Ascending aorta (tissue), 2 donors: ENCODE measurements at regions not wholly inside any gene's neighbourhood (a gene's known extent, or its start where the extent isn't known, plus 50 kb on each side); places are given as distances from the start of the nearest gene placed in this dataset.

Experiments
- DNase-seq, 2 donors: peaks; one replicate each; pipeline ENCODE4 v3.0.0-alpha.2; 2019; ENCODE audit warnings: low spot score in 2 of 2
- H3K27ac ChIP-seq, 2 donors: fragments of 200-600 bp; sonication (generic); one replicate each; pipeline ENCODE4 v1.5.1; 2016 to 2017; ENCODE audit warnings: mild to moderate bottlenecking in 1 of 2
- H3K27me3 ChIP-seq: fragments of 200-600 bp; sonication (generic); one replicate; pipeline ENCODE4 v1.5.1; 2017
- H3K36me3 ChIP-seq, 2 donors: fragments of 200-600 bp; sonication (generic); one replicate each; pipeline ENCODE4 v1.5.1; 2016
- H3K4me1 ChIP-seq, 2 donors: fragments of 200-600 bp; sonication (generic); one replicate each; pipeline ENCODE4 v1.5.1; 2016 to 2017; ENCODE audit warnings: mild to moderate bottlenecking in 1 of 2
- H3K4me3 ChIP-seq, 2 donors: fragments of 200-600 bp; sonication (generic); one replicate each; pipeline ENCODE4 v1.5.1; 2016 to 2017; ENCODE audit warnings: mild to moderate bottlenecking in 1 of 2
- H3K9me3 ChIP-seq, 2 donors: fragments of 200-600 bp; sonication (generic); one replicate each; pipeline ENCODE4 v1.5.1; 2016
- intact Hi-C: fragments of 100-400 bp; cut with DNase I; formaldehyde crosslinking; loops from one replicate; pipeline ENCODE4 v1.15.1; 2023
- TF ChIP-seq, protein P1 (sequence below), 3 experiments: fragments of 200-600 bp in 2 of 3; fragments of 450-650 bp in 1 of 3; sonication (generic) in 2 of 3; IDR thresholded peaks; one replicate each; pipeline ENCODE4 v1.5.1; 2016 to 2019; ENCODE audit warnings: antibody characterized with exemption in 3 of 3, mild to moderate bottlenecking in 1 of 3, moderate library complexity in 1 of 3

DNA sequence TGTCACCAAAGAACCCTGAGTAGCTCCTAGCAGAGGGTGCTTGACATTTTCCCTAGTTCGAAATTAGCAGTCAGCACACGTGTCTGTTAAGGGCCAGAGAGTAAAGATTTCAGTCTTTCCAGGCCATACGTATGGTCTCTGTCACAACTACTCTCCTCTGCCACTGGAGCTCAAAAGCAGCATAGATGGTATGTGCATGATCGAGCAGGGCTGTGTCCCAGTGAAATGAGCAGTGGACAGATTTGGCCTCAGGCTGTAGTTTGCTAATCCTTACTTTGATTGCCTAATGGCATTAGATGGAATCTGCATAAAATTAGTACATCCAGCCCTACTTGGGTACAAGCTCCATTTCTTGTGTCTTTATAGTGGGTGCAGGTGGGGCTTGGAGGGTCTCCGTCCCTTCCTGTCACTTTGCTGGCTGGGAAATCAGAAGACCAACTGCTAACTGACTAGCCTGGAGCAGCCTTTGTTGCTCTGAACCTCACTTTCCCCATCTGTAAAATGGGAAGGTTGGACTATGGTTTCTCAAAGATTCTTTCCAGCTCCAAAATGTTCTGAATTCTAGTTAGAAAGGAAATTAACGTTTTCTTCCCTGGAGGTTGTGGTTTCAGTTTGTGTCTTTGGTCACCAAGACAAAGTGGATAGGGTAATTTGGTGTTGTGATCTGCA is 108.5 kb downstream of the GLI2 start:
- intact Hi-C loops: loop anchor here (10.0 kb wide), 1 partner anchor 221 kb away; no protein-coding TSS in a partner anchor
- Histone ChIP-seq H3K4me1 (no peaks in the 10 kb centered on the region), H3K27me3 (no peaks in the 10 kb centered on the region), H3K4me3 (no peak overlapping the region), H3K27ac (no peak overlapping the region), H3K9me3 (peaks cover 0 to under 1% of the 10 kb centered on the region in 2 donors), H3K36me3 (no peaks in the 10 kb centered on the region)
- no peak for DNase-seq
- TF ChIP-seq, protein P1, sequence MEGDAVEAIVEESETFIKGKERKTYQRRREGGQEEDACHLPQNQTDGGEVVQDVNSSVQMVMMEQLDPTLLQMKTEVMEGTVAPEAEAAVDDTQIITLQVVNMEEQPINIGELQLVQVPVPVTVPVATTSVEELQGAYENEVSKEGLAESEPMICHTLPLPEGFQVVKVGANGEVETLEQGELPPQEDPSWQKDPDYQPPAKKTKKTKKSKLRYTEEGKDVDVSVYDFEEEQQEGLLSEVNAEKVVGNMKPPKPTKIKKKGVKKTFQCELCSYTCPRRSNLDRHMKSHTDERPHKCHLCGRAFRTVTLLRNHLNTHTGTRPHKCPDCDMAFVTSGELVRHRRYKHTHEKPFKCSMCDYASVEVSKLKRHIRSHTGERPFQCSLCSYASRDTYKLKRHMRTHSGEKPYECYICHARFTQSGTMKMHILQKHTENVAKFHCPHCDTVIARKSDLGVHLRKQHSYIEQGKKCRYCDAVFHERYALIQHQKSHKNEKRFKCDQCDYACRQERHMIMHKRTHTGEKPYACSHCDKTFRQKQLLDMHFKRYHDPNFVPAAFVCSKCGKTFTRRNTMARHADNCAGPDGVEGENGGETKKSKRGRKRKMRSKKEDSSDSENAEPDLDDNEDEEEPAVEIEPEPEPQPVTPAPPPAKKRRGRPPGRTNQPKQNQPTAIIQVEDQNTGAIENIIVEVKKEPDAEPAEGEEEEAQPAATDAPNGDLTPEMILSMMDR (IDR thresholded peaks at IDR 0.05): no peak

DNA sequence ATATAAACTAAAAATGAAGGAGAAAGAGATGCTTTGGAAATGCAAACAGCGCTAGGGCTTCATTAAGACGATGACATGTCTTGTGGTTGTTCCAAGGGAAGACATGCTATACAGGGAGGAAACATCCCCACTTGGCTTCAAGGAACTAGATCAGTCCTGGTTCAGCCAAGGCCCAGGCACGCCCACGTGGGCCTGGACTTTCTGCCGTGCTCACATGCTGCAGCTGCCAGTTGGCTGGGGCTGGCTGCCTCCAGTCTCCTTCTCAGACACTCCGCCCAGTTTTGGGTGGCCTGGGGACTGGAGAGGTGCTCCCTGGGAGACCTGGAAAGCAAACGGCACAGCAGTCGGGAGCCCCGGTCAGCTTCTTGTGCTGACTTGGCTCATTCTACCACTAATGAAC is 109.6 kb downstream of the GLI2 start:
- H3K4me1 ChIP-seq: no peaks in the 10 kb centered on the region
- TF ChIP-seq, protein P1 (IDR thresholded peaks at IDR 0.05): no peak
- DNase-seq: no peak
- intact Hi-C loops: loop anchor here (10.0 kb wide), 1 partner anchor 220 kb away; no protein-coding TSS in a partner anchor
- H3K9me3 ChIP-seq: peaks cover 0 to 6% of the 10 kb centered on the region in 2 donors
- H3K36me3 ChIP-seq: no peaks in the 10 kb centered on the region
- H3K27me3 ChIP-seq: no peaks in the 10 kb centered on the region
- no peak overlapping the region for H3K4me3 ChIP-seq
- no peak overlapping the region for H3K27ac ChIP-seq

DNA sequence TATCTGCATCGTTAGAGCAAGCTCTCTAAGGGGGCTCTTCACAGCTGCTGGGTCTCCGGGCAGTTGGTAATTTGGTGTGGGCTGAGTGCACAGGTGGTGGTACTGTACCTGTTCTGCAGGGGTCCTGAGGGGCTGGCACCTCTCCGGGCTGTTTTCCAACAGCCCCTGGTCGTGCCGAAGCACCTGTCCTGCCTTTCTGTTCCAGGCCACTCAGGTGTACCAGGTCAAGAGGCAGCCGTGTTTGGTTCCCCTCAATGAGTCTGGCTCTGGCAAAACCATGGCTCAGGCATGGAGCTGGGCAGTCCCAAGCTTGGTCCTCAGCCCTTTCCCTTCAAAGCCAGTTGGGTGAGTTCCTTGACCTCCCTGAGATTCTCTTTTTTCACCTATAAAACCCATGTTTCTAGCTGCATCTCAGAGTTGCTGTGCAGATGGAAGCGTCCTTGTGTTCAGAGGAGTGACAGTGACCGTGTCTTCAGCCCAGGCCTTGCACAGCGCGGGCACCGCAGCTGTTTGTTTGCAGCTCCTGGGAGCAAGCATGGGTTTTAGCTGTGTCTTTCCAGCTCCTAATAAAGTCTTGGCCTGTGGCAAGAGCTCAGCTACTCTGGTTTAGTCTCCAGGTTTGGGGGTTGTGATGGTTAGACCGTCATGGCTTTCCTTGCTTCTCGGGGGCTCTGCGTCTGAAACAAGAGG is 110.9 kb downstream of the GLI2 start:
- Histone ChIP-seq H3K27ac (no peak overlapping the region), H3K4me3 (no peak overlapping the region), H3K27me3 (no peaks in the 10 kb centered on the region), H3K4me1 (no peaks in the 10 kb centered on the region), H3K9me3 (peaks cover 0 to 6% of the 10 kb centered on the region in 2 donors), H3K36me3 (no peaks in the 10 kb centered on the region)
- TF ChIP-seq, protein P1 (IDR thresholded peaks at IDR 0.05): no peak
- DNase-seq: no peak
- intact Hi-C loops: loop anchor here (10.0 kb wide), 1 partner anchor 218 kb away; no protein-coding TSS in a partner anchor

DNA sequence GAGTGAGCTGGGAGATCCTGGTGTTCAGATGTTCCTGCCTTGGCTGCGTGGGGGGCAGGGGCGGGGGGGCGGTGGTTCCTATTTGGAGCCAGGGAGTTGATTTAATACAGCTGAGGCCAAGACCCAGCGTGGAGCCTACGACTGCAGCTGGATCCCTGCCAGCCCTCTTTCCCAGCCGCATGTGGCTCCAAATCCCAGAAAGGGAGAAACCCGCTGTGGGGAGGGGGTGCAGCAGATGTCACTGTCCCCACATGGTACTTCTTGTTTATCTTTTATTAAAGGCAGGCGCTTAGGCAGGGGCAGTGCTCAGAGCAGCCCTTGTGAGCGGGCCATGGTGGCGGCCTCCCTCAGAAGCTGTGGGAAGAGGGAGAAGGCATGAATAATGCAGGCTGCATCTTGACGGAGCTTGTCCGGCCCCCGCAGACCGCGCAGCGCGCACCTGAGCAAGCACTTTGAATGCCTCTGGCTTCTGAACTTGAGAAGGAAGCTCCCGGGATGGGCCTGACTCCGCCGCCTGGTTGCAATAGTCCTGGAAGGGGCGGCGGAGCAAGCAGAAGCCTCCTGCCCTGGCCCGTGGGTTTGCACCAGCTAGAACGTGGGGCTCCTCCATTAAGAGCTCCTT is 112.1 kb downstream of the GLI2 start:
- Histone ChIP-seq H3K36me3 (no peaks in the 10 kb centered on the region), H3K9me3 (peaks cover 0 to 6% of the 10 kb centered on the region in 2 donors), H3K27ac (no peak overlapping the region), H3K4me3 (no peak overlapping the region), H3K27me3 (no peaks in the 10 kb centered on the region), H3K4me1 (no peaks in the 10 kb centered on the region)
- no peak for DNase-seq
- TF ChIP-seq, protein P1 (IDR thresholded peaks at IDR 0.05): no peak
- intact Hi-C loops: loop anchor here (10.0 kb wide), 1 partner anchor 217 kb away; no protein-coding TSS in a partner anchor

DNA sequence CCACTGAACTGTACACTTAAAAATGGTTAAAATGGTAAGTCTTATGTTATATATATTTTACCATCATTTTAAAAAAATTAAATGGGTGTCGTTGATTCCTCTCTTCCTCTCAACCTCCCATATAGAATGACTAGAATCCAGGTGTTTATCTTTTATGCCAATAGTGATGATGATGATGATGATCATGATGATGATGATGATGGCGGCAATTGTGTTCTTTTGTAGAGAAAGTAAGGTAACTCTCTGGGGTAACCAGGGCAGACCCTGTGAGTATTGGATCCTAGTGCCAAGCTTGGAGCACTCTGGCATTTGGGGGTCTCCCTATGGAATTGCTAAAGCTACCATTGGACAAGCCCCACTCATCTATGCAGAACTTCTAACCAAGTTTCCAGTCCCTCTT is 113.6 kb downstream of the GLI2 start:
- TF ChIP-seq, protein P1 (IDR thresholded peaks at IDR 0.05): no peak
- DNase-seq: no peak
- peaks cover 0 to 6% of the 10 kb centered on the region in 2 donors for H3K9me3 ChIP-seq
- intact Hi-C loops: loop anchor here (10.0 kb wide), 1 partner anchor 216 kb away; no protein-coding TSS in a partner anchor
- no peak overlapping the region for H3K27ac ChIP-seq
- no peaks in the 10 kb centered on the region for H3K4me1 ChIP-seq
- no peaks in the 10 kb centered on the region for H3K27me3 ChIP-seq
- H3K36me3 ChIP-seq: no peaks in the 10 kb centered on the region
- no peak overlapping the region for H3K4me3 ChIP-seq
